ENCODE measurements at regions not wholly inside any gene's neighbourhood (a gene's known extent, or its start where the extent isn't known, plus 50 kb on each side); places are given as distances from the start of the nearest gene placed in this dataset.

DNA sequence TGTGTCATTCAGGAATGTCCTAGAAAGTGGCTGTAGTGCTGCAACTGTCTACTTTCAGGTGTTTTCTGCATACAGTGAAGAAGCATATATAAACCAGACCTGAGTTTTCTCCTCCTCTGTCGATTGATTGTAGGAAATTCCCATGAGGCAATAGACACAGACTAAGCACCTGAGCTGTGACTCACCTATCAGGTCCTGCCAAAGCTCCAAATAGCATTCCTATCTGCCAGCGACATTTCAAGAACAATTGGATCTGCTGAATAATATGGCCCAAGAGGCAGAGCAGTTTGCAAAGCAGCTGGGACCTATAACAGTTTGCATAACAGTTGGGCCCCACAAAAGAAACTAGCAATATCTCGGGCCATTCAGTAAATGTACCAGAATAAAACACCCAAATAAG lies 360.4 kb downstream of the HAO1 start:
- Mint-ChIP-seq H3K9me3 (peaks cover 35% of the 10 kb centered on the region), H3K36me3 (ENCODE audit: low read depth) (no peaks in the 10 kb centered on the region), H3K4me3 (no peak overlapping the region), H3K27ac (no peak overlapping the region), H3K4me1 (ENCODE audit: low read depth) (no peaks in the 10 kb centered on the region), H3K27me3 (ENCODE audit: insufficient read depth) (no peaks in the 10 kb centered on the region)
- DNase-seq, result no peak
- TF ChIP-seq, protein P1, sequence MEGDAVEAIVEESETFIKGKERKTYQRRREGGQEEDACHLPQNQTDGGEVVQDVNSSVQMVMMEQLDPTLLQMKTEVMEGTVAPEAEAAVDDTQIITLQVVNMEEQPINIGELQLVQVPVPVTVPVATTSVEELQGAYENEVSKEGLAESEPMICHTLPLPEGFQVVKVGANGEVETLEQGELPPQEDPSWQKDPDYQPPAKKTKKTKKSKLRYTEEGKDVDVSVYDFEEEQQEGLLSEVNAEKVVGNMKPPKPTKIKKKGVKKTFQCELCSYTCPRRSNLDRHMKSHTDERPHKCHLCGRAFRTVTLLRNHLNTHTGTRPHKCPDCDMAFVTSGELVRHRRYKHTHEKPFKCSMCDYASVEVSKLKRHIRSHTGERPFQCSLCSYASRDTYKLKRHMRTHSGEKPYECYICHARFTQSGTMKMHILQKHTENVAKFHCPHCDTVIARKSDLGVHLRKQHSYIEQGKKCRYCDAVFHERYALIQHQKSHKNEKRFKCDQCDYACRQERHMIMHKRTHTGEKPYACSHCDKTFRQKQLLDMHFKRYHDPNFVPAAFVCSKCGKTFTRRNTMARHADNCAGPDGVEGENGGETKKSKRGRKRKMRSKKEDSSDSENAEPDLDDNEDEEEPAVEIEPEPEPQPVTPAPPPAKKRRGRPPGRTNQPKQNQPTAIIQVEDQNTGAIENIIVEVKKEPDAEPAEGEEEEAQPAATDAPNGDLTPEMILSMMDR (IDR thresholded peaks at IDR 0.05), result no peak

DNA sequence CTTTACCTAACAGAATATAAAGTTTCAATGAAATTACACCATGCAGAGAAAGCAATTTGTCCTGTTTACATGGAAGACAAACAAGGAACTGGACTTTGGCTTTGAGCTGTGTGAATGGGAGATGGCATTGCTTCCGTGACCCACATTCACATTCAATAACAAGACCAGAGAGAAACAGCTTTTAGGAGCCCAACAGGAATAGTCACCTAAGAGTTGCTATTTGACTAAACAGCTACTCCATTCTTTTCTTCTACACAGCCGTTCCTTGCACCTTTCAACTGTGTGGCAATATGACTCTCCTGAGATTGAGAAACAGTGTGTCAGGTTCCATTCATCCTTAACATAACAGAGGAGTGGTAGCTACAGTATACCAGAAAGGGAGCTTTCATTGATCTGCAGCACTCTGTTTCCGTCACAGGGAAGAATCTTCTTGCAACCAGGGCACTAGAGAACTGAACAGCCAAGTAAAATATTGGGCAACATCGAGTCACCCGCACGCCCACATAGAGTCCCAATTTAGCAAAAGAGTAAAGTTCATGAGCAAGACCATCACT lies 355.1 kb downstream of the HAO1 start:
- TF ChIP-seq, protein P1 (IDR thresholded peaks at IDR 0.05), result no peak
- no peaks in the 10 kb centered on the region for H3K27me3 Mint-ChIP-seq (ENCODE audit: insufficient read depth)
- H3K9me3 Mint-ChIP-seq, result peaks cover 34% of the 10 kb centered on the region
- H3K36me3 Mint-ChIP-seq (ENCODE audit: low read depth), result no peaks in the 10 kb centered on the region
- H3K27ac Mint-ChIP-seq, result no peak overlapping the region
- no peak for DNase-seq
- H3K4me1 Mint-ChIP-seq (ENCODE audit: low read depth), result no peaks in the 10 kb centered on the region
- H3K4me3 Mint-ChIP-seq, result no peak overlapping the region

DNA sequence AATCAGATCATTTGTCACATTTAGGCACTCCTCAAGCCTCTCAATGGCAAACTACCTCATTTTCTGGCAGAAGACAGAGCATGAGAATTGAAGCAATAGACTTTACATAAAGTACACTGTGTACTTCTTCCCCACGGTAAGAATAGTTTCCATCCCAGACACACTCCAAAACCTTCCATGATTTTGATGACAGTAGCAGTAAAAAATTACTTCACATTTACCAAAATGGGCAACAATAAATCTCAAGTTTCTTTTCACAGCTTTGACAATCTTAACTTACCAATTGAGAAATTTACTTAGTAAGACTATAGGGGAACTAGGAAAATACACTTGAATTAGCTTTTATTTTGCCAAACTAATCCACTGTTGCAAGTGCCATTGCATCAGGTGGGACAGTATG lies 353.8 kb downstream of the HAO1 start:
- no peak for DNase-seq
- H3K4me1 Mint-ChIP-seq (ENCODE audit: low read depth), result no peaks in the 10 kb centered on the region
- peaks cover 34% of the 10 kb centered on the region for H3K9me3 Mint-ChIP-seq
- H3K4me3 Mint-ChIP-seq, result no peak overlapping the region
- H3K36me3 Mint-ChIP-seq (ENCODE audit: low read depth), result no peaks in the 10 kb centered on the region
- TF ChIP-seq, protein P1 (IDR thresholded peaks at IDR 0.05), result no peak
- H3K27ac Mint-ChIP-seq, result no peak overlapping the region
- H3K27me3 Mint-ChIP-seq (ENCODE audit: insufficient read depth), result no peaks in the 10 kb centered on the region

DNA sequence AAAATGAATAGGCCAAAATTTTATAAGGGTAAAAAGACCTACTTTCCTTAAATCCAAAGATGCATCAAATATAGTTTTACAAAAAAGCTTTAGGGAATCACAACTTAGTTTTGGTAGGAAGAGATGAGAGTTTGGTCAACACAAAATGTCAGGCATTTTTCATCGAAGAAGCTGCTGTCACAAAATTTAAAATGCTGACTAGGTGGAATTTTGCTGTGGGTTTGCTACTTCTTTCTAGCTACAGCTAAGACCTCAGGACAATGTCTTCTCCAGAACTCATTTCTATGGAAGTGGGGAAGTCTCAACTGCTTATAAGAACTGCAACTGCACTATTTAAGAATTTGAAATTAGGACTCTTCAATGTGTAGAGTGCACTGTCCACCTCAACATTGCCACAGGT lies 351.1 kb downstream of the HAO1 start:
- no peaks in the 10 kb centered on the region for H3K4me1 Mint-ChIP-seq (ENCODE audit: low read depth)
- TF ChIP-seq, protein P1 (IDR thresholded peaks at IDR 0.05), result no peak

DNA sequence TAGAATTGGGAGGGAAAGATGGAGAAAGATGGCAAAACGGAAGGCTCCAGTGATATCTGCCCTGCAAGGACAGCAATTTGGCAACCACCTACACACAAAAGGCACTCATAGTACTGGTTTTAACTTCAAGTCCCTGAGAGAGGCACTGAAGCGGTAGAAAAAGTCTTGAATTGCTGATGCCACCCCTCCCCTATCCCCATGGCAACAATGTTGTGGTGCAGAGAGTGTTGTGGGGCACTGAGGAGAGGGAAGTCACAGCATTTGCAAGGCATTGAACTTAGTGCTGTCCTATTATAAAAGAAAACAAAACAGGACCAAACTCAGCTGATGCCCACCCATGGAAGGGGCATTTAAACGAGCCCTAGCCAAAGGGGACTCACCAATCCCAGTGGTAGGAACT lies 343.7 kb downstream of the HAO1 start:
- Mint-ChIP-seq H3K9me3 (peaks cover 37% of the 10 kb centered on the region), H3K4me1 (ENCODE audit: low read depth) (no peaks in the 10 kb centered on the region)
- TF ChIP-seq, protein P1 (IDR thresholded peaks at IDR 0.05), result no peak

More for the DNA sequence above, 351.1 kb downstream of the HAO1 start:
- Mint-ChIP-seq H3K27me3 (ENCODE audit: insufficient read depth) (no peaks in the 10 kb centered on the region), H3K9me3 (peaks cover 20% of the 10 kb centered on the region), H3K27ac (no peak overlapping the region), H3K36me3 (ENCODE audit: low read depth) (no peaks in the 10 kb centered on the region), H3K4me3 (no peak overlapping the region)
- no peak for DNase-seq

DNA sequence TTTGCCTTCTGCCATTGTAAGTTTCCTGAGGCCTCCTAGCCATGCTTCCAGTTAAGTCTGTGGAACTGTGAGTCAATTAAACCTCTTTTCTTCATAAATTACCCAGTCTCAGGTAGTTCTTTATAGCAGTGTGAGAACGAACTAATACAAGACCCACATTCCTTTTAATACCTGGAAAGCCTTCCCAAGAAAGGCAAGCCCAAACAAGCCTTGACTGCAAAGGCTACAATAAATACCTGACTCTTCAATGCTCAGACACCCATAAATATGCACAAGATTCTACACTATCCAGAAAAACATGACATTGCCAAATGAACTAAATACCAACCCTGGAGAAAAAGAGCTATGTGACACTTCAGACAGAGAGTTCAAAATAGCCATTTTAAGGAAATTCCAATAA lies 338.8 kb downstream of the HAO1 start:
- Mint-ChIP-seq H3K4me3 (no peak overlapping the region), H3K27me3 (ENCODE audit: insufficient read depth) (no peaks in the 10 kb centered on the region; the same call in 1 of the 2 replicates), H3K4me1 (ENCODE audit: low read depth) (no peaks in the 10 kb centered on the region), H3K9me3 (peaks cover 55% of the 10 kb centered on the region), H3K27ac (no peak overlapping the region), H3K36me3 (ENCODE audit: low read depth) (no peaks in the 10 kb centered on the region)
- TF ChIP-seq, protein P1 (IDR thresholded peaks at IDR 0.05), result no peak
- no peak for DNase-seq

More for the DNA sequence above, 343.7 kb downstream of the HAO1 start:
- H3K36me3 Mint-ChIP-seq (ENCODE audit: low read depth), result no peaks in the 10 kb centered on the region
- no peaks in the 10 kb centered on the region; the same call in 1 of the 2 replicates for H3K27me3 Mint-ChIP-seq (ENCODE audit: insufficient read depth)
- no peak for DNase-seq
- no peak overlapping the region for H3K4me3 Mint-ChIP-seq
- no peak overlapping the region for H3K27ac Mint-ChIP-seq

Measured in HFFc6 (cell line).